DND-41 (cell line): ENCODE measurements at regions not wholly inside any gene's neighbourhood (a gene's known extent, or its start where the extent isn't known, plus 50 kb on each side); places are given as distances from the start of the nearest gene placed in this dataset.
A peak's percentile ranks its signal among the peaks of the same experiment; 100 is the strongest.

Experiments
- ATAC-seq: fragments of 200-7000 bp; cut with Tn5 transposase; 3 replicates; pipeline ENCODE4 v1.9.1; 2021; ENCODE audit warnings: low read depth; ENCODE audit not compliant: insufficient read depth
- DNase-seq: peaks from one replicate; pipeline ENCODE4 v3.0.0-alpha.2; 2020
- H2AFZ ChIP-seq: 2 replicates; pipeline ENCODE4 v1.6.0; 2012; ENCODE audit warnings: low read depth, low read length
- H3K27ac ChIP-seq: 2 replicates; pipeline ENCODE4 v1.5.1; 2012; ENCODE audit warnings: low read length, inconsistent platforms
- H3K27me3 ChIP-seq: fragments of 200-600 bp; sonication (generic); 2 replicates; pipeline ENCODE4 v1.6.0; 2012; ENCODE audit warnings: low read length, mild to moderate bottlenecking, inconsistent platforms; ENCODE audit not compliant: insufficient read depth, poor library complexity
- H3K36me3 ChIP-seq: 2 replicates; pipeline ENCODE4 v1.5.1; 2012; ENCODE audit warnings: low read length, inconsistent platforms; ENCODE audit not compliant: insufficient read depth
- H3K4me1 ChIP-seq: 2 replicates; pipeline ENCODE4 v1.5.1; 2012; ENCODE audit warnings: mild to moderate bottlenecking, low read length; ENCODE audit not compliant: insufficient read depth
- H3K4me2 ChIP-seq: 2 replicates; pipeline ENCODE4 v1.6.0; 2012; ENCODE audit warnings: mild to moderate bottlenecking, moderate library complexity, low read length, inconsistent platforms; ENCODE audit not compliant: insufficient read depth
- H3K4me3 ChIP-seq, 2 experiments: fragments of 200-600 bp in 1 of 2; shearing (Covaris generic) in 1 of 2; 2 replicates each; pipeline ENCODE4 v1.5.1; 2012 to 2016; ENCODE audit warnings: inconsistent platforms in 2 of 2, low read length in 2 of 2, mild to moderate bottlenecking in 2 of 2, low read depth in 1 of 2, moderate library complexity in 1 of 2
- H3K79me2 ChIP-seq: 2 replicates; pipeline ENCODE4 v1.6.0; 2012; ENCODE audit warnings: low read length, inconsistent platforms; ENCODE audit not compliant: insufficient read depth
- H3K9ac ChIP-seq: 2 replicates; pipeline ENCODE4 v1.6.0; 2012; ENCODE audit warnings: low read depth, mild to moderate bottlenecking, inconsistent platforms, low read length, moderate library complexity
- H3K9me3 ChIP-seq: 2 replicates; pipeline ENCODE4 v1.5.1; 2012; ENCODE audit warnings: low read length, moderate library complexity, mild to moderate bottlenecking, inconsistent platforms; ENCODE audit not compliant: insufficient read depth, severe bottlenecking
- H4K20me1 ChIP-seq: 2 replicates; pipeline ENCODE4 v1.6.0; 2012; ENCODE audit warnings: low read length; ENCODE audit not compliant: insufficient read depth
- CTCF ChIP-seq: IDR thresholded peaks from 2 replicates; pipeline ENCODE4 v1.5.1; 2012; ENCODE audit warnings: borderline replicate concordance, low read length, moderate library complexity, mild to moderate bottlenecking; ENCODE audit not compliant: poor library complexity, severe bottlenecking; ENCODE audit errors: extremely low read depth
- EZH2 ChIP-seq: IDR thresholded peaks from 3 replicates; pipeline ENCODE4 v1.6.1; 2012; ENCODE audit warnings: borderline replicate concordance, low read depth, mild to moderate bottlenecking, moderate library complexity, low read length, inconsistent platforms; ENCODE audit not compliant: severe bottlenecking

DNA sequence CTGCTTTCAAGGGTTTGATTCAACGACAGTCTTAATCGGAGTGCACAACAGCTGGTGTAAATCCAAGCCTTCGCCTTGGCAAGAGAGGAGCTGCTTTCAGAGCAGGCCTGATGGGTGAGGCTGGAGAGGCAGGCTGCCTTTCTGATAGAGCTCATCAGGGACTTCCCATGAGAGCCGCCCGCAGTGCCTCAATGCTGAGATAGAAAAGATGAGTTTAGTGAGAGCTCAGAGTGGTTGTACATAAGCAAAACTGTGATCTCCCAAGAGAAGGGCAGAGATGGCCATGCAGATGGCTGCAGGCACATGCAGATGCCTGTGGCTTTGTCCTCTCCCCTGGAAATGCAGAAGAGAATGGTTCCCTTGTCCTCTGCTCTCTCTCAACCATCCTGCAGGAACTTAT is 122.1 kb downstream of the ARL4C start:
- DNase-seq, result no peak
- H3K9me3 ChIP-seq, result no peaks in the 10 kb centered on the region
- ATAC-seq, result no peak
- H3K27me3 ChIP-seq, result no peaks in the 10 kb centered on the region
- no peaks in the 10 kb centered on the region for H4K20me1 ChIP-seq
- no peaks in the 10 kb centered on the region for H3K79me2 ChIP-seq
- H3K27ac ChIP-seq, result 0 out of 2 replicates have a peak overlapping the region, but pooled peaks have one; percentile 9
- no peak overlapping the region for H3K9ac ChIP-seq
- TF ChIP-seq CTCF, result no peak
- TF ChIP-seq EZH2, result no peak
- H3K36me3 ChIP-seq, result no peaks in the 10 kb centered on the region
- H3K4me3 ChIP-seq, result no peak overlapping the region
- no peak overlapping the region for H3K4me2 ChIP-seq
- H2AFZ ChIP-seq, result no peak overlapping the region
- peaks cover 51% of the 10 kb centered on the region for H3K4me1 ChIP-seq

DNA sequence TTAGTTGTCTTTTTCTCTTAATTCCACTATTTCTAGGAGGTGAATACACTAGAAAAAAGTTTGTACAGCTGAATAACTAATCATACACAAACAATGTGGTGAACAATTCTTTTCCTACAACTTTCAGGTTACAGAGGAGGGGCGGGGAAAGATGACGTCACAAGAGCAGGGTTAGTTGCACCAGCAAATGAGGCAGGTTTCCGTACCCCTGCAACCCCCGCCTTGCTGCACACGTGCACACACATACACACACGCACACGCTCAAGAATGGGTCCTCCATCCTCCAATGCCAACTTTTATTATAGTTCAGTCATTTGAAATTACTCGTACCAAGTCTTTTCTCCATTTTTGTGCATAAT is 122.8 kb downstream of the ARL4C start:
- TF ChIP-seq EZH2, result no peak
- no peak for TF ChIP-seq CTCF
- no peak overlapping the region for H2AFZ ChIP-seq
- no peak overlapping the region for H3K4me3 ChIP-seq
- H3K4me1 ChIP-seq, result peaks cover 48% of the 10 kb centered on the region
- H3K4me2 ChIP-seq, result no peak overlapping the region
- no peaks in the 10 kb centered on the region for H3K36me3 ChIP-seq
- no peaks in the 10 kb centered on the region for H3K79me2 ChIP-seq
- ATAC-seq (no peak), DNase-seq (no peak)
- no peaks in the 10 kb centered on the region for H3K27me3 ChIP-seq
- H3K27ac ChIP-seq, result no peak overlapping the region; the same call in 1 of the 2 replicates
- no peaks in the 10 kb centered on the region for H3K9me3 ChIP-seq
- no peaks in the 10 kb centered on the region for H4K20me1 ChIP-seq
- no peak overlapping the region for H3K9ac ChIP-seq

GRCh38 chr2:234373481-234374149 is 123.3 kb downstream of the ARL4C start:
- Histone ChIP-seq H3K9ac (no peak overlapping the region), H2AFZ (peak overlapping the region; percentile 42; the same call in 1 of the 2 replicates), H3K4me3 (no peak overlapping the region), H3K36me3 (no peaks in the 10 kb centered on the region), H3K9me3 (no peaks in the 10 kb centered on the region), H3K27me3 (no peaks in the 10 kb centered on the region), H3K4me2 (no peak overlapping the region), H3K27ac (peak overlapping the region; percentile 79), H4K20me1 (no peaks in the 10 kb centered on the region), H3K79me2 (no peaks in the 10 kb centered on the region), H3K4me1 (peaks cover 53% of the 10 kb centered on the region)
- DNase-seq (no peak), ATAC-seq (no peak)
- TF ChIP-seq CTCF (no peak), EZH2 (no peak)
